ENCODE measurements at regions not wholly inside any gene's neighbourhood (a gene's known extent, or its start where the extent isn't known, plus 50 kb on each side); places are given as distances from the start of the nearest gene placed in this dataset.

DNA sequence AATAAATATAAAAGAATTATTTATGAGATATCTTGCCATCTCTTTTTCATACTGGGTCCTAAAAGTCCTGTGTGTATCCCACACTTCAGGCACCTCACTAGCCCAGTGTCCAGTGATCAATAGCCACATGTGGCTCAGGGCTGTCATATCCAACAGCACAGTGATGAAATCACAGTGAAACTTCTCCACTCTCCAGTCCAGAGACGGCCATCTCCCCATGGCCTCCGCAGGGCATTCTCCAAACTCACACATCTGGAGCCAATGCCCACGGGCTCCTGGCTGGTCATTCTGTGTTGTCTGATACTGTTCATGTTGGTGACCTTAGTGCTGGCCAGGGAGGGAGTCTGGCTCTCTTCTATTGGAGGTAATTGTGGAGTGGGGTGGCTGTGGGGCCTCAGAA, 125.2 kb upstream of the SDK2 start:
- no peak overlapping the region for H3K4me3 ChIP-seq (ENCODE audit: low read depth, low read length)
- TF ChIP-seq CTCF (conservative IDR thresholded peaks at IDR 0.05; ENCODE audit: low read depth, low read length) = no peak
- no peak for DNase-seq (ENCODE audit: low read depth)

- no peak for TF ChIP-seq CTCF (conservative IDR thresholded peaks at IDR 0.05; ENCODE audit: low read depth, low read length)
- peak; percentile 15 for DNase-seq (ENCODE audit: low read depth)
- H3K4me3 ChIP-seq (ENCODE audit: low read depth, low read length) = no peak overlapping the region
Measured at GRCh38 chr17:73770115-73770848, 126.0 kb upstream of the SDK2 start.

DNA sequence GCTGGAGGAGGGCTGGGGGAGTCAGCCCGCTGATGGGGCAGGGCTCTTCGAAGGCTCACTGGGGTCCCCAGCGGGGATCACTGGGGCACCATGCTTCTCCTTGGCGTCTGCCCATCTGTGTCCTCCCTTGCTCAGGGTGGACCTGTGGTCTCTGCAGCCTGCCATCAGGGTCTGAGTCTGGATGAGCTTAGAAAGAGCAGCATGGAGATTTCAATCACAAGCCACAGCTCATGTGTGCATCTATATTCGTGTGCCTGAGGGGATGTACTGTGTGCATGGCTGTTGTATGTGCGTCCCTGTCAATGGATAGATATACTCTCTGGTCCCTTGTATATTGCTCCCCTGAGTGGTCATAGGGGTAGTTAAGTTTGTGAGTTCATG, 126.6 kb upstream of the SDK2 start:
- DNase-seq (ENCODE audit: low read depth) = no peak

GRCh38 chr17:73772107-73772705, 128.0 kb upstream of the SDK2 start:
- no peak overlapping the region for H3K4me3 ChIP-seq (ENCODE audit: low read depth, low read length)
- DNase-seq (ENCODE audit: low read depth) = no peak
- no peak for TF ChIP-seq CTCF (conservative IDR thresholded peaks at IDR 0.05; ENCODE audit: low read depth, low read length)

More for the DNA sequence above, 126.6 kb upstream of the SDK2 start:
- no peak overlapping the region for H3K4me3 ChIP-seq (ENCODE audit: low read depth, low read length)
- TF ChIP-seq CTCF (conservative IDR thresholded peaks at IDR 0.05; ENCODE audit: low read depth, low read length) = no peak

GRCh38 chr17:73773702-73774101, 129.5 kb upstream of the SDK2 start:
- no peak for TF ChIP-seq CTCF (conservative IDR thresholded peaks at IDR 0.05; ENCODE audit: low read depth, low read length)
- no peak for DNase-seq (ENCODE audit: low read depth)
- no peak overlapping the region for H3K4me3 ChIP-seq (ENCODE audit: low read depth, low read length)

- TF ChIP-seq CTCF (conservative IDR thresholded peaks at IDR 0.05; ENCODE audit: low read depth, low read length) = no peak
- H3K4me3 ChIP-seq (ENCODE audit: low read depth, low read length) = no peak overlapping the region
- no peak for DNase-seq (ENCODE audit: low read depth)
Measured at GRCh38 chr17:73774852-73775251, 130.6 kb upstream of the SDK2 start.
